ENCODE measurements at regions not wholly inside any gene's neighbourhood (a gene's known extent, or its start where the extent isn't known, plus 50 kb on each side); places are given as distances from the start of the nearest gene placed in this dataset.

GRCh38 chr19:24029941-24030636 lies 56.9 kb upstream of the ZNF254 start:
- Histone ChIP-seq H2AFZ (ENCODE audit: low read depth, low read length) (no peak overlapping the region), H2BK120ac (ENCODE audit: low read depth, low read length) (no peak overlapping the region), H3K23ac (ENCODE audit: low read length in 2 of 2) (no peak overlapping the region), H3K14ac (ENCODE audit: low read length in 2 of 2) (no peak overlapping the region), H3K27me3 (ENCODE audit: control insufficient read depth in 1 of 2, insufficient read depth in 1 of 2, low read length in 2 of 2) (no peaks in the 10 kb centered on the region), H3K4ac (ENCODE audit: low read depth in 1 of 2, low read length in 2 of 2) (no peak overlapping the region), H4K91ac (ENCODE audit: low read length) (no peak overlapping the region), H2BK12ac (ENCODE audit: low read length in 2 of 2) (no peak overlapping the region), H2AK5ac (ENCODE audit: low read length, severe bottlenecking) (no peak overlapping the region), H3K27ac (ENCODE audit: low read length, poor library complexity, severe bottlenecking) (no peak overlapping the region), H2BK5ac (ENCODE audit: low read depth, low read length, poor library complexity, severe bottlenecking) (no peak overlapping the region), H3K9me3 (ENCODE audit: control insufficient read depth, low read length) (no peaks in the 10 kb centered on the region), H3K4me3 (ENCODE audit: insufficient read depth in 1 of 2, low read depth in 1 of 2, low read length in 2 of 2) (no peak overlapping the region), H3K9ac (ENCODE audit: low read length) (no peak overlapping the region), H3K79me1 (replicated peaks; ENCODE audit: low read length, poor library complexity, severe bottlenecking) (peaks cover 2% of the 10 kb centered on the region), H3K36me3 (ENCODE audit: control insufficient read depth in 1 of 2, insufficient read depth in 2 of 2, low read depth in 1 of 2, low read length in 2 of 2) (no peaks in the 10 kb centered on the region), H3K4me2 (ENCODE audit: low read length, poor library complexity, severe bottlenecking) (no peak overlapping the region), H4K8ac (ENCODE audit: low read length) (no peak overlapping the region), H2BK15ac (ENCODE audit: low read depth, poor library complexity, severe bottlenecking) (no peak overlapping the region), H3K18ac (ENCODE audit: low read depth in 1 of 2, low read length in 2 of 2) (no peak overlapping the region), H3K4me1 (ENCODE audit: control insufficient read depth, insufficient read depth, low read depth, low read length) (peaks cover 1% of the 10 kb centered on the region)
- DNase-seq = no peak
- 85% methylated on average over 8 of the region's 8 CpGs for WGBS

- Histone ChIP-seq H3K9me3 (ENCODE audit: control insufficient read depth, low read length) (no peaks in the 10 kb centered on the region), H3K27ac (ENCODE audit: low read length, poor library complexity, severe bottlenecking) (no peak overlapping the region), H4K91ac (ENCODE audit: low read length) (no peak overlapping the region), H3K4me3 (ENCODE audit: insufficient read depth in 1 of 2, low read depth in 1 of 2, low read length in 2 of 2) (peak overlapping the region in 1 of 2 experiments; percentile 68), H3K4me2 (ENCODE audit: low read length, poor library complexity, severe bottlenecking) (no peak overlapping the region), H4K8ac (ENCODE audit: low read length) (peak overlapping the region; percentile 24), H3K9ac (ENCODE audit: low read length) (peak overlapping the region; percentile 99), H2AK5ac (ENCODE audit: low read length, severe bottlenecking) (no peak overlapping the region), H3K23ac (ENCODE audit: low read length in 2 of 2) (no peak overlapping the region), H2BK15ac (ENCODE audit: low read depth, poor library complexity, severe bottlenecking) (no peak overlapping the region), H2BK5ac (ENCODE audit: low read depth, low read length, poor library complexity, severe bottlenecking) (no peak overlapping the region), H3K79me1 (replicated peaks; ENCODE audit: low read length, poor library complexity, severe bottlenecking) (peaks cover 5% of the 10 kb centered on the region), H3K36me3 (ENCODE audit: control insufficient read depth in 1 of 2, insufficient read depth in 2 of 2, low read depth in 1 of 2, low read length in 2 of 2) (peaks cover 11 to 16% of the 10 kb centered on the region in 2 experiments), H3K27me3 (ENCODE audit: control insufficient read depth in 1 of 2, insufficient read depth in 1 of 2, low read length in 2 of 2) (no peaks in the 10 kb centered on the region), H3K4me1 (ENCODE audit: control insufficient read depth, insufficient read depth, low read depth, low read length) (peaks cover 4% of the 10 kb centered on the region), H3K4ac (ENCODE audit: low read depth in 1 of 2, low read length in 2 of 2) (peak overlapping the region in 1 of 2 experiments; percentile 71), H2BK120ac (ENCODE audit: low read depth, low read length) (no peak overlapping the region), H3K18ac (ENCODE audit: low read depth in 1 of 2, low read length in 2 of 2) (peak overlapping the region in 1 of 2 experiments; percentile 34), H2BK12ac (ENCODE audit: low read length in 2 of 2) (no peak overlapping the region), H2AFZ (ENCODE audit: low read depth, low read length) (no peak overlapping the region), H3K14ac (ENCODE audit: low read length in 2 of 2) (no peak overlapping the region)
- whole genome bisulfite sequencing = 84% methylated on average over 15 of the region's 15 CpGs
- DNase-seq = no peak
These were observed 54.3 kb upstream of the ZNF254 start for GRCh38 chr19:24032651-24033050.

- Histone ChIP-seq H3K79me1 (replicated peaks; ENCODE audit: low read length, poor library complexity, severe bottlenecking) (peaks cover 5% of the 10 kb centered on the region), H2AK5ac (ENCODE audit: low read length, severe bottlenecking) (no peak overlapping the region), H3K27ac (ENCODE audit: low read length, poor library complexity, severe bottlenecking) (peak overlapping the region; percentile 99), H3K9me3 (ENCODE audit: control insufficient read depth, low read length) (no peaks in the 10 kb centered on the region), H4K91ac (ENCODE audit: low read length) (peak overlapping the region; percentile 97), H3K14ac (ENCODE audit: low read length in 2 of 2) (peak overlapping the region in 1 of 2 experiments; percentile 45), H4K8ac (ENCODE audit: low read length) (peak overlapping the region; percentile 91), H3K4me2 (ENCODE audit: low read length, poor library complexity, severe bottlenecking) (peak overlapping the region; percentile 77), H3K4me1 (ENCODE audit: control insufficient read depth, insufficient read depth, low read depth, low read length) (peaks cover 4% of the 10 kb centered on the region), H3K18ac (ENCODE audit: low read depth in 1 of 2, low read length in 2 of 2) (peak overlapping the region; percentile 71 to 82), H2BK5ac (ENCODE audit: low read depth, low read length, poor library complexity, severe bottlenecking) (peak overlapping the region; percentile 33), H2BK15ac (ENCODE audit: low read depth, poor library complexity, severe bottlenecking) (peak overlapping the region; percentile 40), H2BK120ac (ENCODE audit: low read depth, low read length) (peak overlapping the region; percentile 52), H3K4me3 (ENCODE audit: insufficient read depth in 1 of 2, low read depth in 1 of 2, low read length in 2 of 2) (peak overlapping the region; percentile 77 to 98), H2BK12ac (ENCODE audit: low read length in 2 of 2) (no peak overlapping the region), H3K4ac (ENCODE audit: low read depth in 1 of 2, low read length in 2 of 2) (peak overlapping the region; percentile 42 to 95), H3K36me3 (ENCODE audit: control insufficient read depth in 1 of 2, insufficient read depth in 2 of 2, low read depth in 1 of 2, low read length in 2 of 2) (peaks cover 19% of the 10 kb centered on the region in 2 experiments), H2AFZ (ENCODE audit: low read depth, low read length) (peak overlapping the region; percentile 6), H3K27me3 (ENCODE audit: control insufficient read depth in 1 of 2, insufficient read depth in 1 of 2, low read length in 2 of 2) (no peaks in the 10 kb centered on the region), H3K23ac (ENCODE audit: low read length in 2 of 2) (no peak overlapping the region), H3K9ac (ENCODE audit: low read length) (peak overlapping the region; percentile 99)
- peak; percentile 96 for DNase-seq
- under 1% methylated on average over 41 of the region's 41 CpGs for WGBS
These were observed 53.6 kb upstream of the ZNF254 start for GRCh38 chr19:24033301-24033962.

GRCh38 chr19:24033963-24034342 lies 53.0 kb upstream of the ZNF254 start:
- Histone ChIP-seq H2BK5ac (ENCODE audit: low read depth, low read length, poor library complexity, severe bottlenecking) (peak overlapping the region; percentile 33), H2BK120ac (ENCODE audit: low read depth, low read length) (peak overlapping the region; percentile 52), H4K91ac (ENCODE audit: low read length) (peak overlapping the region; percentile 75), H3K4ac (ENCODE audit: low read depth in 1 of 2, low read length in 2 of 2) (peak overlapping the region; percentile 42 to 95), H3K4me3 (ENCODE audit: insufficient read depth in 1 of 2, low read depth in 1 of 2, low read length in 2 of 2) (peak overlapping the region; percentile 77 to 98), H3K4me2 (ENCODE audit: low read length, poor library complexity, severe bottlenecking) (peak overlapping the region; percentile 77), H3K36me3 (ENCODE audit: control insufficient read depth in 1 of 2, insufficient read depth in 2 of 2, low read depth in 1 of 2, low read length in 2 of 2) (peaks cover 19 to 24% of the 10 kb centered on the region in 2 experiments), H3K18ac (ENCODE audit: low read depth in 1 of 2, low read length in 2 of 2) (peak overlapping the region; percentile 15 to 82), H2BK12ac (ENCODE audit: low read length in 2 of 2) (no peak overlapping the region), H3K9ac (ENCODE audit: low read length) (peak overlapping the region; percentile 99), H3K27ac (ENCODE audit: low read length, poor library complexity, severe bottlenecking) (peak overlapping the region; percentile 99), H3K14ac (ENCODE audit: low read length in 2 of 2) (no peak overlapping the region), H2BK15ac (ENCODE audit: low read depth, poor library complexity, severe bottlenecking) (no peak overlapping the region), H2AK5ac (ENCODE audit: low read length, severe bottlenecking) (no peak overlapping the region), H3K4me1 (ENCODE audit: control insufficient read depth, insufficient read depth, low read depth, low read length) (peaks cover 4% of the 10 kb centered on the region), H2AFZ (ENCODE audit: low read depth, low read length) (peak overlapping the region; percentile 6), H4K8ac (ENCODE audit: low read length) (peak overlapping the region; percentile 91), H3K9me3 (ENCODE audit: control insufficient read depth, low read length) (no peaks in the 10 kb centered on the region), H3K23ac (ENCODE audit: low read length in 2 of 2) (no peak overlapping the region), H3K27me3 (ENCODE audit: control insufficient read depth in 1 of 2, insufficient read depth in 1 of 2, low read length in 2 of 2) (no peaks in the 10 kb centered on the region), H3K79me1 (replicated peaks; ENCODE audit: low read length, poor library complexity, severe bottlenecking) (peaks cover 7% of the 10 kb centered on the region)
- peak; percentile 76 for DNase-seq
- 2% methylated on average over 14 of the region's 15 CpGs for WGBS

Measured in mesenchymal stem cell (in vitro differentiated cells and primary cell).